NCI-H2107 treated with DMSO at 0.1 percent for 48 hours (cell line): ENCODE measurements at regions not wholly inside any gene's neighbourhood (a gene's known extent, or its start where the extent isn't known, plus 50 kb on each side); places are given as distances from the start of the nearest gene placed in this dataset.
"Not testable (repeated sequence)": the region's sequence is repeated elsewhere in the genome, so short reads cannot be mapped to it uniquely, and the experiment has no call there.

Experiments used
- DNase-seq: peaks from one replicate; lab custom pipeline; 2025; ENCODE audit not compliant: unreplicated experiment; lab: John Stamatoyannopoulos, UW

- no peak for DNase-seq
These were observed 492.8 kb upstream of the FSIP2 start for GRCh38 chr2:185245806-185246205.

GRCh38 chr2:185246717-185247116, 491.9 kb upstream of the FSIP2 start:
- DNase-seq = no peak

- no peak for DNase-seq
These were observed 483.0 kb upstream of the FSIP2 start for GRCh38 chr2:185255566-185255965.

- DNase-seq = no peak
These were observed 472.9 kb upstream of the FSIP2 start for GRCh38 chr2:185265747-185266146.

- DNase-seq = no peak
These were observed 470.0 kb upstream of the FSIP2 start for GRCh38 chr2:185268651-185269050.

GRCh38 chr2:185274718-185275484, 463.7 kb upstream of the FSIP2 start:
- no peak for DNase-seq

GRCh38 chr2:185275979-185276378, 462.6 kb upstream of the FSIP2 start:
- DNase-seq = not testable (repeated sequence)

- no peak for DNase-seq
These were observed 459.8 kb upstream of the FSIP2 start for GRCh38 chr2:185278761-185279160.

- peak; percentile 4 for DNase-seq
These were observed 458.6 kb upstream of the FSIP2 start for GRCh38 chr2:185279999-185280398.

GRCh38 chr2:185284696-185285095, 453.9 kb upstream of the FSIP2 start:
- no peak for DNase-seq

- DNase-seq = not testable (repeated sequence)
These were observed 448.6 kb upstream of the FSIP2 start for GRCh38 chr2:185290012-185290411.

- no peak for DNase-seq
These were observed 447.5 kb upstream of the FSIP2 start for GRCh38 chr2:185291035-185291647.

- DNase-seq = no peak
These were observed 438.7 kb upstream of the FSIP2 start for GRCh38 chr2:185299867-185300266.

- no peak for DNase-seq
These were observed 432.5 kb upstream of the FSIP2 start for GRCh38 chr2:185306119-185306518.

GRCh38 chr2:185316383-185316782, 422.2 kb upstream of the FSIP2 start:
- DNase-seq = no peak

- DNase-seq = no peak
These were observed 420.3 kb upstream of the FSIP2 start for GRCh38 chr2:185318271-185318724.

GRCh38 chr2:185335879-185336278, 402.7 kb upstream of the FSIP2 start:
- DNase-seq = no peak

GRCh38 chr2:185337033-185337432, 401.6 kb upstream of the FSIP2 start:
- DNase-seq = no peak

- DNase-seq = no peak
These were observed 400.5 kb upstream of the FSIP2 start for GRCh38 chr2:185338104-185338503.

GRCh38 chr2:185347445-185347844, 391.2 kb upstream of the FSIP2 start:
- DNase-seq = no peak

- DNase-seq = no peak
These were observed 377.8 kb upstream of the FSIP2 start for GRCh38 chr2:185360776-185361175.

GRCh38 chr2:185372188-185372587, 366.4 kb upstream of the FSIP2 start:
- no peak for DNase-seq

GRCh38 chr2:185373229-185373628, 365.4 kb upstream of the FSIP2 start:
- no peak for DNase-seq
